ENCODE measurements at regions not wholly inside any gene's neighbourhood (a gene's known extent, or its start where the extent isn't known, plus 50 kb on each side); places are given as distances from the start of the nearest gene placed in this dataset.

DNA sequence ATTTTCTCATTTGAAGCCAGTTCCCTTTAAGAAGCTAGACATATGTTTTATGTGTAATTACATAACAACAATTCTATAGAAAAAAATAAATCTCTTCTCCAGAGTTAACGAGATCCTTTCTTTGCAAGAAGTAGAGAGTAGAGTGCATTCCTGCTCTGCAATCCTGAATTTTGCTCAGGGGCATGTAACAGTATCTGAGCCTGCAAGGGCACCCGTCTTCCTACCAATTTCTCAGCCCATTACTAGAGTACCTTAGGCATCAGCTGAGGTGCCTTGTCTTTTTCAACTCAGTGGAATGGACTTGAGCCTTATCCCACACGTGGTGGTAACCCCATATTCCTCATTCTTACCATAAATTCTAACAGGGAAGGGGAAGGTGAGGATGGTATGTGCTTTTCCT is 205.9 kb downstream of the IKZF2 start:
- Histone ChIP-seq H3K27me3 (ENCODE audit: control insufficient read depth, insufficient read depth, low read length) (no peaks in the 10 kb centered on the region), H3K27ac (ENCODE audit: low read depth, low read length) (no peak overlapping the region), H3K4me3 (ENCODE audit: low read depth, low read length) (no peak overlapping the region), H3K9me3 (ENCODE audit: control insufficient read depth, insufficient read depth, low read length) (no peaks in the 10 kb centered on the region)
- TF ChIP-seq, protein P1, sequence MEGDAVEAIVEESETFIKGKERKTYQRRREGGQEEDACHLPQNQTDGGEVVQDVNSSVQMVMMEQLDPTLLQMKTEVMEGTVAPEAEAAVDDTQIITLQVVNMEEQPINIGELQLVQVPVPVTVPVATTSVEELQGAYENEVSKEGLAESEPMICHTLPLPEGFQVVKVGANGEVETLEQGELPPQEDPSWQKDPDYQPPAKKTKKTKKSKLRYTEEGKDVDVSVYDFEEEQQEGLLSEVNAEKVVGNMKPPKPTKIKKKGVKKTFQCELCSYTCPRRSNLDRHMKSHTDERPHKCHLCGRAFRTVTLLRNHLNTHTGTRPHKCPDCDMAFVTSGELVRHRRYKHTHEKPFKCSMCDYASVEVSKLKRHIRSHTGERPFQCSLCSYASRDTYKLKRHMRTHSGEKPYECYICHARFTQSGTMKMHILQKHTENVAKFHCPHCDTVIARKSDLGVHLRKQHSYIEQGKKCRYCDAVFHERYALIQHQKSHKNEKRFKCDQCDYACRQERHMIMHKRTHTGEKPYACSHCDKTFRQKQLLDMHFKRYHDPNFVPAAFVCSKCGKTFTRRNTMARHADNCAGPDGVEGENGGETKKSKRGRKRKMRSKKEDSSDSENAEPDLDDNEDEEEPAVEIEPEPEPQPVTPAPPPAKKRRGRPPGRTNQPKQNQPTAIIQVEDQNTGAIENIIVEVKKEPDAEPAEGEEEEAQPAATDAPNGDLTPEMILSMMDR (IDR thresholded peaks at IDR 0.05; ENCODE audit: low read depth, low read length) = no peak
- ChIA-PET CTCF (interaction anchor here (1.9 kb wide), 1 partner anchor 20 kb away, joined by 4 read pairs; no protein-coding TSS in a partner anchor), POLR2A (no interaction called here)
- DNase-seq (ENCODE audit: low read depth, low spot score) = no peak

DNA sequence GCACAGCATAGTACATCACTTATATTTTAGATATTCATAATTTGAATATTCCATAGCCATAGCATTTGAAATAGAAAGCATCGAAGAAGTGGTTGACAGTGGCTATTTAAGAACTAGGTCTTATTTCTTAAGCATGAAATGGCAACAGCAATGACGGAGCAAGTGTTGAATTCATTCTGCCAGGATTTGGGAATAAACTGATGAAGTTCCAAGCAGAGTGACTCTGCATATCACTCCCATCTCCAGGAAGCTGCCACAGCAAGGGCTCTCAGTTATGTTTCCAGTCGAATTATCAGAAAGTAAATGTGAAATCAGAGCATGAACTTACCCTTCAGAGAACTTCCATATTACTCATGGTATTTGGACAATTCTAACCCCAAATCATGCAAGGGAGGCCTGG is 208.1 kb downstream of the IKZF2 start:
- POLR2A ChIA-PET = no interaction called here
- H3K27ac ChIP-seq (ENCODE audit: low read depth, low read length) = no peak overlapping the region
- CTCF ChIA-PET = no interaction called here
- no peak for DNase-seq (ENCODE audit: low read depth, low spot score)
- no peak overlapping the region for H3K4me3 ChIP-seq (ENCODE audit: low read depth, low read length)
- H3K27me3 ChIP-seq (ENCODE audit: control insufficient read depth, insufficient read depth, low read length) = no peaks in the 10 kb centered on the region
- TF ChIP-seq, protein P1 (IDR thresholded peaks at IDR 0.05; ENCODE audit: low read depth, low read length) = no peak
- H3K9me3 ChIP-seq (ENCODE audit: control insufficient read depth, insufficient read depth, low read length) = no peaks in the 10 kb centered on the region

DNA sequence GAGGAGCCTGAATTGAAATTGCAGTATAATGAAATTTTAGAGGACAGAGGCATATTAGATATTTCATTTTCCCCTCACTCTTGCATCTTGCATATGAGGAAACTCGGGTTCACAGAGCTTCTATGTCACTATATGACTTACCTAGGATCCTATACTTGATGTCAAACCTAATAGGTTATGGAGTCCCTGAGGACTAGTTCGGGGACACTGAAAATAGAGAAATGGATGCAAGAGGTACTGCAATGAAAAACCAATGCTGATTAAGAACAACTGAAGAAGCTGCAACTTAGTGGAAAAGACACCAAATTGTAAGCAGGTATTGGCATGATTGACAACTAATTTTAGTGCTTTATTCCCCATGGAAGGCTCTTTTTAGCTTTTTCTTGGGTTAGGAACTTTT is 210.1 kb downstream of the IKZF2 start:
- ChIA-PET POLR2A (no interaction called here), CTCF (interaction anchor here (0.6 to 1.0 kb wide), 2 partner anchors 28 to 69 kb away, joined by 3 read pairs; no protein-coding TSS in a partner anchor)
- H3K27me3 ChIP-seq (ENCODE audit: control insufficient read depth, insufficient read depth, low read length) = no peaks in the 10 kb centered on the region
- no peak for DNase-seq (ENCODE audit: low read depth, low spot score)
- H3K27ac ChIP-seq (ENCODE audit: low read depth, low read length) = no peak overlapping the region
- TF ChIP-seq, protein P1 (IDR thresholded peaks at IDR 0.05; ENCODE audit: low read depth, low read length) = no peak
- H3K9me3 ChIP-seq (ENCODE audit: control insufficient read depth, insufficient read depth, low read length) = no peaks in the 10 kb centered on the region
- no peak overlapping the region for H3K4me3 ChIP-seq (ENCODE audit: low read depth, low read length)

DNA sequence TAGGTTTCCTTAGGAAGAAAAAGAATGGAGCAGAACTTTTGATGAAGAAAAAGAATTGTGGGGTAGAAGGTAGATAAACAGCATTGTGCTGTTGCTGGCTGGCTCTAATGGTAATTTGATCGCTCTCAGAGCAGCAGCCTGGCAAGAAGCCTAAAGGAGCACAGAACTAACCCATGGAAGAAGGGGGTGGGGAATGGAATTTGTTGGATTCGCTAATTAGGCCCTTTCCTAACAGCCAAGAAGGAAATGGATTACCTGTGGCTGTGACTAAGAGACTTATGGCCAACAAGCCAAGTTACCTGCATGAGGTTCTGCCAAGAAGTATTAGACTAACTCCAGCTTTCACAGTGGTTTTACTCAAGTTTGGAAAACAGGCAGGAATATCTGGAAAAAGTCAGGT is 210.6 kb downstream of the IKZF2 start:
- Histone ChIP-seq H3K27ac (ENCODE audit: low read depth, low read length) (no peak overlapping the region), H3K9me3 (ENCODE audit: control insufficient read depth, insufficient read depth, low read length) (no peaks in the 10 kb centered on the region), H3K27me3 (ENCODE audit: control insufficient read depth, insufficient read depth, low read length) (no peaks in the 10 kb centered on the region), H3K4me3 (ENCODE audit: low read depth, low read length) (no peak overlapping the region)
- POLR2A ChIA-PET = no interaction called here
- DNase-seq (ENCODE audit: low read depth, low spot score) = peak; percentile 8
- TF ChIP-seq, protein P1 (IDR thresholded peaks at IDR 0.05; ENCODE audit: low read depth, low read length) = no peak
- CTCF ChIA-PET = interaction anchor here (1.0 kb wide), 1 partner anchor 28 kb away, joined by 3 read pairs; no protein-coding TSS in a partner anchor

DNA sequence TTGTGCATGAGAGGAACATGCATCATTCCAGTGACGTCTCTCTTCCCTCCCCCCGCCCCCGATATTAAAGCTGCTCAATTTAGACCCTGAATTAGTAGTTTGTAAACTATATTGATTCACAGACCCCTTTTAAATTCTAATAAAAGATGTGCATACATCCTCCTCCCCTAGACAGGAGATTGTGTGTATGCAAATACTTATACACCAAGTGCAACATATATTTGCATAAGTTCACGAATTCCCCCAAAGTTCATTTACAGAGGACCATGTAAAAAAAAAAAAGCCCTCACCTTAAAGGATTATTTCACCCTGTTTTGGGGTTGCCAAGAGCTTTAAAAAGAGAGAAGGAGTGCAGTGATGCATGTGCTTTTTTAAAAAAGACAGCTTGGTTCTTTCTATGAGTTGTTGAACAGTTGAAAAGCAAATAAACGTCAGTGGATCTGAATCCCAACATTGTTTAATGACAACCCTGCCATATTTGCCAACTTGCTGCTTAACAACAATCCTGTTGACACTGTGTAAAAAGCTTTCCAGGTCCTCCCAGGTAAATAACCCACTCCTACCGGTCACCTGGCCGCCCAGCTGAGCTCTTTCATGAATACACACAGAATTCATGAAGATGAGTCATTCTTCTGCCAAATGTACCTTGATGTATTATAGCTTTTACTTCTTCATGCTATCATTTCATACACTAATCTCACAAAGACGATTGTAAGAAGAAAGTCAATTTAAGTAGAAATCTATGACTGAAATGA is 211.5 kb downstream of the IKZF2 start:
- CTCF ChIA-PET = no interaction called here

More for the DNA sequence above, 211.5 kb downstream of the IKZF2 start:
- POLR2A ChIA-PET = no interaction called here
- no peak overlapping the region for H3K27ac ChIP-seq (ENCODE audit: low read depth, low read length)
- no peak overlapping the region for H3K4me3 ChIP-seq (ENCODE audit: low read depth, low read length)
- H3K9me3 ChIP-seq (ENCODE audit: control insufficient read depth, insufficient read depth, low read length) = no peaks in the 10 kb centered on the region
- no peak for DNase-seq (ENCODE audit: low read depth, low spot score)
- H3K27me3 ChIP-seq (ENCODE audit: control insufficient read depth, insufficient read depth, low read length) = no peaks in the 10 kb centered on the region
- TF ChIP-seq, protein P1 (IDR thresholded peaks at IDR 0.05; ENCODE audit: low read depth, low read length) = no peak
